RWPE1 (cell line): ENCODE measurements at regions not wholly inside any gene's neighbourhood (a gene's known extent, or its start where the extent isn't known, plus 50 kb on each side); places are given as distances from the start of the nearest gene placed in this dataset.
A peak's percentile ranks its signal among the peaks of the same experiment; 100 is the strongest.

Experiments
- CTCF ChIA-PET: fragments of 350-600 bp; sonication (Branson Sonifier 250); formaldehyde crosslinking; extraction: SDS; loops from one replicate; lab custom pipeline; 2021; lab: Yijun Ruan, JAX
- POLR2A ChIA-PET: fragments of 400-600 bp; formaldehyde crosslinking; extraction: SDS; loops from one replicate; lab custom pipeline; 2020; ENCODE audit warnings: antibody characterized with exemption; ENCODE audit not compliant: low non-redundant PET; lab: Yijun Ruan, JAX
- DNase-seq: peaks from one replicate; pipeline ENCODE4 v3.0.0; 2012; ENCODE audit warnings: low spot score
- H3K27ac ChIP-seq: fragments of 450-650 bp; 2 replicates; pipeline ENCODE4 v1.5.1; 2017
- CTCF ChIP-seq: fragments of 450-650 bp; conservative IDR thresholded peaks from 2 replicates; pipeline ENCODE4 v1.5.1; 2017; ENCODE audit warnings: low read depth, mild to moderate bottlenecking

- no peak overlapping the region for H3K27ac ChIP-seq
- POLR2A ChIA-PET = interaction anchor here (0.7 kb wide), 1 partner anchor 135 kb away, joined by 3 read pairs; no protein-coding TSS in a partner anchor
- no peak for DNase-seq
- CTCF ChIA-PET = interaction anchor here (0.6 kb wide), 1 partner anchor 16 kb away, joined by 7 read pairs; no protein-coding TSS in a partner anchor
- no peak for TF ChIP-seq CTCF
Measured at GRCh38 chr9:38232895-38233294, 159.6 kb upstream of the ALDH1B1 start.

GRCh38 chr9:38229504-38230155, 160.6 kb upstream of the SHB start:
- no peak for TF ChIP-seq CTCF
- POLR2A ChIA-PET = no interaction called here
- DNase-seq = no peak
- no peak overlapping the region for H3K27ac ChIP-seq
- CTCF ChIA-PET = no interaction called here

- no peak for TF ChIP-seq CTCF
- ChIA-PET POLR2A (no interaction called here), CTCF (no interaction called here)
- no peak for DNase-seq
- H3K27ac ChIP-seq = no peak overlapping the region
Measured at GRCh38 chr9:38229104-38229500, 160.1 kb upstream of the SHB start.

- CTCF ChIA-PET = interaction anchor here (0.6 kb wide), 2 partner anchors 39 to 70 kb away, joined by 3 to 5 read pairs; no protein-coding TSS in a partner anchor
- POLR2A ChIA-PET = no interaction called here
- no peak overlapping the region for H3K27ac ChIP-seq
- DNase-seq = no peak
- no peak for TF ChIP-seq CTCF
Measured at GRCh38 chr9:38228331-38229103, 159.5 kb upstream of the SHB start.

- no peak for TF ChIP-seq CTCF
- DNase-seq = no peak
- POLR2A ChIA-PET = interaction anchor here (0.5 to 0.6 kb wide), 2 partner anchors 10 to 89 kb away, joined by 3 read pairs; no protein-coding TSS in a partner anchor
- CTCF ChIA-PET = interaction anchor here (0.6 kb wide), 2 partner anchors 38 to 216 kb away, joined by 3 read pairs; no protein-coding TSS in a partner anchor
- no peak overlapping the region for H3K27ac ChIP-seq
Measured at GRCh38 chr9:38227656-38228055, 158.6 kb upstream of the SHB start.

GRCh38 chr9:38227061-38227540, 158.1 kb upstream of the SHB start:
- ChIA-PET POLR2A (interaction anchor here (0.5 to 0.6 kb wide), 2 partner anchors 10 to 88 kb away, joined by 3 read pairs; no protein-coding TSS in a partner anchor), CTCF (interaction anchor here (0.6 to 1.0 kb wide), 2 partner anchors 445 to 645 kb away, joined by 3 to 4 read pairs; no protein-coding TSS in a partner anchor)
- DNase-seq = peak; percentile 83
- no peak for TF ChIP-seq CTCF
- no peak overlapping the region for H3K27ac ChIP-seq
